ENCODE measurements at regions not wholly inside any gene's neighbourhood (a gene's known extent, or its start where the extent isn't known, plus 50 kb on each side); places are given as distances from the start of the nearest gene placed in this dataset.

GRCh38 chr7:22937946-22938345 lies 76.0 kb downstream of the HYCC1 start:
- Histone ChIP-seq H3K18ac (ENCODE audit: low read length) (no peak overlapping the region), H2BK120ac (ENCODE audit: low read depth, low read length) (no peak overlapping the region), H3K23ac (ENCODE audit: low read depth, low read length, poor library complexity) (no peak overlapping the region), H4K91ac (ENCODE audit: low read depth, low read length, poor library complexity) (no peak overlapping the region), H2BK5ac (ENCODE audit: low read length) (no peak overlapping the region), H2BK12ac (ENCODE audit: low read length) (no peak overlapping the region), H2AK5ac (ENCODE audit: low read depth, low read length) (no peak overlapping the region), H3K4me3 (ENCODE audit: low read length in 2 of 2) (no peak overlapping the region), H3K4me1 (ENCODE audit: control insufficient read depth in 2 of 2, insufficient read depth in 1 of 2, low read depth in 1 of 2, low read length in 2 of 2) (peaks cover 0 to 7% of the 10 kb centered on the region in 2 donors), H4K8ac (ENCODE audit: low read depth, low read length) (no peak overlapping the region), H2AFZ (ENCODE audit: low read length) (no peak overlapping the region), H3K27me3 (ENCODE audit: control insufficient read depth in 3 of 3, insufficient read depth in 3 of 3, low read depth in 1 of 3, low read length in 3 of 3) (no peaks in the 10 kb centered on the region), H3K9ac (ENCODE audit: low read depth, low read length, poor library complexity) (no peak overlapping the region), H3K27ac (replicated peaks; ENCODE audit: low read length) (no peak overlapping the region), H2BK15ac (ENCODE audit: low read length) (no peak overlapping the region), H3K4ac (ENCODE audit: low read length) (no peak overlapping the region), H3K79me1 (ENCODE audit: low read depth, low read length) (no peaks in the 10 kb centered on the region), H3K9me3 (replicated peaks in 1 of 2; ENCODE audit: control insufficient read depth in 2 of 2, insufficient read depth in 1 of 2, low read depth in 1 of 2, low read length in 2 of 2) (no peaks in the 10 kb centered on the region), H3K4me2 (ENCODE audit: insufficient read depth, low read length, poor library complexity, severe bottlenecking) (no peak overlapping the region), H3K36me3 (replicated peaks in 1 of 2; ENCODE audit: control insufficient read depth in 2 of 2, insufficient read depth in 2 of 2, low read length in 2 of 2) (peaks cover 0 to 5% of the 10 kb centered on the region in 2 donors), H3K14ac (ENCODE audit: low read length) (no peak overlapping the region)
- WGBS, 2 donors (ENCODE audit: extremely low coverage in 2 of 2, insufficient read length in 2 of 2, insufficient replicate concordance in 1 of 2): no CpG with 5 or more reads among the region's 1 CpG
- DNase-seq (ENCODE audit: low spot score): no peak

GRCh38 chr7:22936246-22936645 lies 77.7 kb downstream of the HYCC1 start:
- Histone ChIP-seq H3K36me3 (replicated peaks in 1 of 2; ENCODE audit: control insufficient read depth in 2 of 2, insufficient read depth in 2 of 2, low read length in 2 of 2) (peaks cover 0 to 5% of the 10 kb centered on the region in 2 donors), H3K27ac (replicated peaks; ENCODE audit: low read length) (no peak overlapping the region), H4K8ac (ENCODE audit: low read depth, low read length) (no peak overlapping the region), H3K27me3 (ENCODE audit: control insufficient read depth in 3 of 3, insufficient read depth in 3 of 3, low read depth in 1 of 3, low read length in 3 of 3) (no peaks in the 10 kb centered on the region), H3K4me3 (ENCODE audit: low read length in 2 of 2) (no peak overlapping the region), H3K4me2 (ENCODE audit: insufficient read depth, low read length, poor library complexity, severe bottlenecking) (no peak overlapping the region), H3K9ac (ENCODE audit: low read depth, low read length, poor library complexity) (no peak overlapping the region), H3K79me1 (ENCODE audit: low read depth, low read length) (no peaks in the 10 kb centered on the region), H3K14ac (ENCODE audit: low read length) (no peak overlapping the region), H2AFZ (ENCODE audit: low read length) (no peak overlapping the region), H3K4ac (ENCODE audit: low read length) (no peak overlapping the region), H3K18ac (ENCODE audit: low read length) (no peak overlapping the region), H2BK5ac (ENCODE audit: low read length) (no peak overlapping the region), H4K91ac (ENCODE audit: low read depth, low read length, poor library complexity) (no peak overlapping the region), H2BK120ac (ENCODE audit: low read depth, low read length) (no peak overlapping the region), H2AK5ac (ENCODE audit: low read depth, low read length) (no peak overlapping the region), H3K23ac (ENCODE audit: low read depth, low read length, poor library complexity) (no peak overlapping the region), H2BK12ac (ENCODE audit: low read length) (no peak overlapping the region), H3K4me1 (ENCODE audit: control insufficient read depth in 2 of 2, insufficient read depth in 1 of 2, low read depth in 1 of 2, low read length in 2 of 2) (no peaks in the 10 kb centered on the region), H2BK15ac (ENCODE audit: low read length) (no peak overlapping the region), H3K9me3 (replicated peaks in 1 of 2; ENCODE audit: control insufficient read depth in 2 of 2, insufficient read depth in 1 of 2, low read depth in 1 of 2, low read length in 2 of 2) (no peaks in the 10 kb centered on the region)
- no CpG with 5 or more reads among the region's 3 CpGs for WGBS, 2 donors (ENCODE audit: extremely low coverage in 2 of 2, insufficient read length in 2 of 2, insufficient replicate concordance in 1 of 2)
- no peak for DNase-seq (ENCODE audit: low spot score)

- no peak overlapping the region for H2AFZ ChIP-seq (ENCODE audit: low read length)
Measured at GRCh38 chr7:22935269-22935668, 78.7 kb downstream of the HYCC1 start.

GRCh38 chr7:22934473-22935065 lies 79.4 kb downstream of the HYCC1 start:
- no peak overlapping the region for H3K27ac ChIP-seq (replicated peaks; ENCODE audit: low read length)
- H4K91ac ChIP-seq (ENCODE audit: low read depth, low read length, poor library complexity): no peak overlapping the region
- no peak overlapping the region for H3K14ac ChIP-seq (ENCODE audit: low read length)
- H3K9ac ChIP-seq (ENCODE audit: low read depth, low read length, poor library complexity): no peak overlapping the region
- H2BK5ac ChIP-seq (ENCODE audit: low read length): no peak overlapping the region
- no peak overlapping the region for H3K4me2 ChIP-seq (ENCODE audit: insufficient read depth, low read length, poor library complexity, severe bottlenecking)
- H2BK12ac ChIP-seq (ENCODE audit: low read length): no peak overlapping the region
- no CpG with 5 or more reads among the region's 4 CpGs for WGBS, 2 donors (ENCODE audit: extremely low coverage in 2 of 2, insufficient read length in 2 of 2, insufficient replicate concordance in 1 of 2)
- no peak overlapping the region for H2AFZ ChIP-seq (ENCODE audit: low read length)
- H3K4ac ChIP-seq (ENCODE audit: low read length): no peak overlapping the region
- H3K23ac ChIP-seq (ENCODE audit: low read depth, low read length, poor library complexity): no peak overlapping the region
- no peaks in the 10 kb centered on the region for H3K27me3 ChIP-seq (ENCODE audit: control insufficient read depth in 3 of 3, insufficient read depth in 3 of 3, low read depth in 1 of 3, low read length in 3 of 3)
- no peak overlapping the region for H3K4me3 ChIP-seq (ENCODE audit: low read length in 2 of 2)
- H3K36me3 ChIP-seq (replicated peaks in 1 of 2; ENCODE audit: control insufficient read depth in 2 of 2, insufficient read depth in 2 of 2, low read length in 2 of 2): no peaks in the 10 kb centered on the region
- no peak overlapping the region for H2BK15ac ChIP-seq (ENCODE audit: low read length)
- H2AK5ac ChIP-seq (ENCODE audit: low read depth, low read length): no peak overlapping the region
- no peak for DNase-seq (ENCODE audit: low spot score)
- H4K8ac ChIP-seq (ENCODE audit: low read depth, low read length): no peak overlapping the region
- no peaks in the 10 kb centered on the region for H3K79me1 ChIP-seq (ENCODE audit: low read depth, low read length)
- H3K9me3 ChIP-seq (replicated peaks in 1 of 2; ENCODE audit: control insufficient read depth in 2 of 2, insufficient read depth in 1 of 2, low read depth in 1 of 2, low read length in 2 of 2): no peaks in the 10 kb centered on the region
- H3K4me1 ChIP-seq (ENCODE audit: control insufficient read depth in 2 of 2, insufficient read depth in 1 of 2, low read depth in 1 of 2, low read length in 2 of 2): no peaks in the 10 kb centered on the region
- H3K18ac ChIP-seq (ENCODE audit: low read length): no peak overlapping the region
- H2BK120ac ChIP-seq (ENCODE audit: low read depth, low read length): no peak overlapping the region

More at GRCh38 chr7:22935269-22935668, 78.7 kb downstream of the HYCC1 start:
- DNase-seq (ENCODE audit: low spot score): no peak
- Histone ChIP-seq H3K4me3 (ENCODE audit: low read length in 2 of 2) (no peak overlapping the region), H3K4ac (ENCODE audit: low read length) (no peak overlapping the region), H3K23ac (ENCODE audit: low read depth, low read length, poor library complexity) (no peak overlapping the region), H4K91ac (ENCODE audit: low read depth, low read length, poor library complexity) (no peak overlapping the region), H2BK5ac (ENCODE audit: low read length) (no peak overlapping the region), H3K36me3 (replicated peaks in 1 of 2; ENCODE audit: control insufficient read depth in 2 of 2, insufficient read depth in 2 of 2, low read length in 2 of 2) (no peaks in the 10 kb centered on the region), H3K27me3 (ENCODE audit: control insufficient read depth in 3 of 3, insufficient read depth in 3 of 3, low read depth in 1 of 3, low read length in 3 of 3) (no peaks in the 10 kb centered on the region), H3K18ac (ENCODE audit: low read length) (no peak overlapping the region), H3K14ac (ENCODE audit: low read length) (no peak overlapping the region), H3K27ac (replicated peaks; ENCODE audit: low read length) (no peak overlapping the region), H3K4me1 (ENCODE audit: control insufficient read depth in 2 of 2, insufficient read depth in 1 of 2, low read depth in 1 of 2, low read length in 2 of 2) (no peaks in the 10 kb centered on the region), H3K9me3 (replicated peaks in 1 of 2; ENCODE audit: control insufficient read depth in 2 of 2, insufficient read depth in 1 of 2, low read depth in 1 of 2, low read length in 2 of 2) (no peaks in the 10 kb centered on the region), H2BK12ac (ENCODE audit: low read length) (no peak overlapping the region), H2AK5ac (ENCODE audit: low read depth, low read length) (no peak overlapping the region), H3K4me2 (ENCODE audit: insufficient read depth, low read length, poor library complexity, severe bottlenecking) (no peak overlapping the region), H2BK120ac (ENCODE audit: low read depth, low read length) (no peak overlapping the region), H2BK15ac (ENCODE audit: low read length) (no peak overlapping the region), H3K9ac (ENCODE audit: low read depth, low read length, poor library complexity) (no peak overlapping the region), H4K8ac (ENCODE audit: low read depth, low read length) (no peak overlapping the region), H3K79me1 (ENCODE audit: low read depth, low read length) (no peaks in the 10 kb centered on the region)
- no CpG with 5 or more reads among the region's 1 CpG for WGBS, 2 donors (ENCODE audit: extremely low coverage in 2 of 2, insufficient read length in 2 of 2, insufficient replicate concordance in 1 of 2)

Measured in neuronal stem cell (in vitro differentiated cells).